ENCODE measurements at regions not wholly inside any gene's neighbourhood (a gene's known extent, or its start where the extent isn't known, plus 50 kb on each side); places are given as distances from the start of the nearest gene placed in this dataset.
"Not testable (repeated sequence)": the region's sequence is repeated elsewhere in the genome, so short reads cannot be mapped to it uniquely, and the experiment has no call there.

GRCh38 chr5:91243852-91244251, 139.3 kb downstream of the ARRDC3 start:
- no peak for DNase-seq (ENCODE audit: low read depth in 1 of 2, low spot score in 1 of 2)

DNA sequence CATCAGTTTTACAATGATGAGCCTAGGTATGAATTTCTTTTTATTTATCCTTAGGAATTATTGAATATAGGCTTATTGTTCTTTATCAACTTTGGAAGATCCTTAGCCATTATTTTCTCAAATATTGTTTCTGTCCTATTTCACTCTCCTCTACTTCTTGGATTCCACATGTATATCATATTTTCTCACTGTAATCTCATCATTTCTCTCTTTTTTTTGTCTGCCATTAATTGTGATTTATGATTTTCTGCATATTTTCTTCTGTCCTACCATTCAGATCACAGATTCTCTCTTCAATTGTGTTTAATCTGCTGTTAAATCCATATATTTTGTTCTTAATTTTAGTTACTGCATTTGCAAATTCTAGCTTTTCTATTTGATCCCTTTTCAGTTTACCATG, 139.8 kb downstream of the ARRDC3 start:
- no peak for DNase-seq (ENCODE audit: low read depth in 1 of 2, low spot score in 1 of 2)

- not testable (repeated sequence) for DNase-seq (ENCODE audit: low read depth in 1 of 2, low spot score in 1 of 2)
These were observed 141.7 kb downstream of the ARRDC3 start for GRCh38 chr5:91241460-91241859.

GRCh38 chr5:91240175-91240574, 142.9 kb downstream of the ARRDC3 start:
- DNase-seq (ENCODE audit: low read depth in 1 of 2, low spot score in 1 of 2): no peak

DNA sequence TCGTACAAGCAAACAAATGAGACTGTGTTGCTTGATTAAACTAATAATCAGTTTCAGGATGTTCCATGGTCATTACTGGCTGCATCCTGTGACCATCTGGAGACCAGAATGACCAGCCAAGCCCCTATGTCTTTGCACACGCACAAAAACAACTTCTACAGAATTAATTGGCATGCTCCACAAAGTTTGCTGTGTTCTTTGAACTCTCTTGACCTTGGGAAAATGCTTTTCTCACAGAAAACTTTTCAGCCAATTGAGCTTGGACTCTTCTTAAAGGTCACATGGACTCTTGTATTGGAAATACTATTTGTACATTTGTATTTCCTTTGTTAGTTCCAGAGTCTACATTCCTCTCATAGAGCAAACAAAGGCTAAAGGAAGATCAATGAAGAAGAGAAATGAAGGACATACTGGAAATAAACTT, 147.8 kb downstream of the ARRDC3 start:
- DNase-seq (ENCODE audit: low read depth in 1 of 2, low spot score in 1 of 2): no peak

DNA sequence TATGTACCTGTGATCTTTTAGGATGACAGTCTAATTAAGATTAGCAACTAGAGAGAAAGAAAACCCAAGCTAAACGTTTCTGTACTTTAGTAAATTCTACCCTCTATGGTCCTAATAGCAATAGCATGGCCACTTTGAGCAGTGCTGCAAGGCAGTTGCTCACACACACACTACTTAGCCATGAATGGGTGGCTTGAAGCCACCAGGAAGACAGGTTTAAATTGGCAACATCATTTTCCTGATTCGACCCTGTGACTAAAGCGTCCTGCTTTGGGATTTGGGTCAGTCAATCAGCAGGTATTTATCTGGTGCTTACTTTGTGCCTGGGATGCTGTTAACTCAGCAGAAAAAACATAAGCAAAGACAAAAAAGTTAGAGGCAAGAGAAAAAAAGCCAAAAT, 150.6 kb downstream of the ARRDC3 start:
- DNase-seq (ENCODE audit: low read depth in 1 of 2, low spot score in 1 of 2): no peak

DNA sequence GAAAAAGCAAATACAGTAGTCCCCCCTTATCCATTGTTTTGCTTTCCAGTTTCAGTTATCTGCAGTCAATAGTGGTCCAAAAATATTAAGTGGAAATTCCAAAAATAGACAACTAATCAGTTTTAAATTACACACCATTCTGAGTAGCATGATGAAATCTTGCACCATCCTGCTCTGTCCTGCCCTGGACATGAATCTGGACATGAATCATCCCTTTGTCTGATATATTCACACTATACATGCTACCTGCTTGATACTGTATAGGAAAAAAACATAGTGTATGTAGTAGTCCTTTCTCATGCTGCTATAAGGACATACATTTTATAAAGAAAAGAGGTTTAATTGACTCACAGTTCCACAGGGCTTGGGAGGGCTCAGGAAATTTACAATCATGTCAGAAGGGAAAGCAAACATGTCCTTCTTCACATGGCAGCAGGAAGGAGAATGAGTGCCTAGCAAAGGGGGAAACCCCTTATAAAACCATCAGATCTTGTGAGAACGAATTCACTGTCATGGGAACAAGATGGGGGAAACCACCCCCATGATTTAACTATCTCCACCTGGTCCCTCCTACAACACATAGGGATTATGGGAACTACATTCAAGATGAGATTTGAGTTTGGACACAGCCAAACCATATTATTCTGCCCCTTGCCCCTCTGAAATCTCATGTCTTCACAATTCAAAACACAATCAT, 153.9 kb downstream of the ARRDC3 start:
- DNase-seq (ENCODE audit: low read depth in 1 of 2, low spot score in 1 of 2): no peak

DNA sequence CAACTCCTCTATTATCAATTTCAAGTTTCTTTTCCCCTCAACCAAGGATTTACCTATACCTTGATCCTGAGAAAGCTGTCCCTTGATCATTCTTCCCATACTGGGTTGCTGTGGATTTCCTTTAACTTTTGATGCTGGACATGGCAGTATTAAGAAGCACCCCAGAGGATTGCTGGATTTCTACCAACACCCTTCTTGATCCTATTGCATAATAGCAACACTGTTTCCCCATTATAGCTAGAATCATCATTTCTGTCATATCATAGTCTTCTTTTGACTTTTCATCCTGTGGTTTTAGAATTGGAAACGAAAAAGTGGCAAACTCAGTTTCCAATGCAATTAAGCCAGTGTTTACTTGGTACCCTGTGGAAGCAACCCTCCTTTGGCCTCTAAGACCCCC, 154.9 kb downstream of the ARRDC3 start:
- DNase-seq (ENCODE audit: low read depth in 1 of 2, low spot score in 1 of 2): no peak

GRCh38 chr5:91225848-91226686, 157.1 kb downstream of the ARRDC3 start:
- peak; percentile 24 to 43 for DNase-seq (ENCODE audit: low read depth in 1 of 2, low spot score in 1 of 2)

GRCh38 chr5:91224969-91225368, 158.1 kb downstream of the ARRDC3 start:
- DNase-seq (ENCODE audit: low read depth in 1 of 2, low spot score in 1 of 2): no peak

GRCh38 chr5:91224456-91224855, 158.7 kb downstream of the ARRDC3 start:
- no peak for DNase-seq (ENCODE audit: low read depth in 1 of 2, low spot score in 1 of 2)

DNA sequence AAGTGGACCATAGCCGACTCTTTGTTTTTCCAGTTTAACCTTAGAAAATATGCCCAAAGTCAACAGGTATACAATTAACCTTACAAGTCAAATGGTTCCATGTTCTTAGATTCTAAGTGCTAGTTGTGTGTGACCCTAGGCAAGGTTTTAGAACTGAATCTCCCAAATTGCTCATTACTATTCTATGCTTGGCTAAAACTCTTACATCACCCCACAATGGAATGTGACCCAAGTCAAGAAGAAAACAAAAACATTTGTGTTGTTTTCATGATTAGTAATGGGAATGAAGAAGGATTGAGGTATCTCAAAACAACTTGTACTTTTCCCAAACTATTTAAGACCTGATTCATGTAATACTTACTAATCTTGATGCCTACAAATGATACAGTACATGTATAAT, 159.2 kb downstream of the ARRDC3 start:
- no peak for DNase-seq (ENCODE audit: low read depth in 1 of 2, low spot score in 1 of 2)

DNA sequence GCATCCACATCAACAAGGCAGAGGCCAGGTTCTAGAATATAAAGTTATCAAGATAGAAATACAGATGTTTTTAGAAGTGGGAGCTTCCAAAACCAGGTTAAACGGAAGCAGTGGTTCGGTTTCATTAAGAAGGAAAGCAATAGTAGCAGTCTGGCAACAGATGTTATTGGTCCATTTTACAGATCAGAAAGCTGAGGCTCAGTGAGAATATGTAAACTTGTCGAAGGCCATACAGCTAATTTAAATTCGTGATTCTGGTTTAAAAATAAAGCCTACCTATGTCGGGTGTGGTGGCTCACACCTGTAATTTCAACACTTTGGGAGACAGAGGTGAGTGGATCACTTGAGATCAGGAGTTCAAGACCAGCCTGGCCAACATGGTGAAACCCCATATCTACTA, 160.6 kb downstream of the ARRDC3 start:
- no peak for DNase-seq (ENCODE audit: low read depth in 1 of 2, low spot score in 1 of 2)

GRCh38 chr5:91221917-91222316, 161.2 kb downstream of the ARRDC3 start:
- no peak for DNase-seq (ENCODE audit: low read depth in 1 of 2, low spot score in 1 of 2)

DNA sequence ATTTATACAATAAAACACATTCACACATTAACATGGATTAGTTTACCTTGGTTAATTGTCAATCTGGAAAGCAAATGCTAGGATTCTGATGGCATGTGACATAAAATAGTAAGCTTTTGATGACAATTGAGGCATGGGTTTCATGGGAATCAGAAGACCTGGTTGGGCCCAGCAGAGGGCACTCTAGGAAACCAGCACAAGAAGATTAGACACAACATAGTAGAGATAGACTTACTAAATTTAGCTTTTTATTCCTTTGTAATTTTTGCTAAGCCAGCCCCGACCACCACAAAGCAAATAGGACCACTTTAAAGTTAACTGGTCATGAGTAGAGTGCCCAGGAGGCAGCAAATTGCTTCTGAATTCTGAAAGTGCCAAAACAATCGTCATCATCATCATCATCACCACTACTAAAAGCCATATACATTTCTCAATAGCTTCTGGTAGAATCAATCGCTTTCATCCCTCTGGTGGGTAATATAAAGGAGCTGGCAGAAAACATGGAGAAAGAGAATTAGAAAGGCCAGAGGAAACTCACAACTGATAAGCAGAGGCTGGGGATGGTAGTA, 163.2 kb downstream of the ARRDC3 start:
- DNase-seq (ENCODE audit: low read depth in 1 of 2, low spot score in 1 of 2): no peak

DNA sequence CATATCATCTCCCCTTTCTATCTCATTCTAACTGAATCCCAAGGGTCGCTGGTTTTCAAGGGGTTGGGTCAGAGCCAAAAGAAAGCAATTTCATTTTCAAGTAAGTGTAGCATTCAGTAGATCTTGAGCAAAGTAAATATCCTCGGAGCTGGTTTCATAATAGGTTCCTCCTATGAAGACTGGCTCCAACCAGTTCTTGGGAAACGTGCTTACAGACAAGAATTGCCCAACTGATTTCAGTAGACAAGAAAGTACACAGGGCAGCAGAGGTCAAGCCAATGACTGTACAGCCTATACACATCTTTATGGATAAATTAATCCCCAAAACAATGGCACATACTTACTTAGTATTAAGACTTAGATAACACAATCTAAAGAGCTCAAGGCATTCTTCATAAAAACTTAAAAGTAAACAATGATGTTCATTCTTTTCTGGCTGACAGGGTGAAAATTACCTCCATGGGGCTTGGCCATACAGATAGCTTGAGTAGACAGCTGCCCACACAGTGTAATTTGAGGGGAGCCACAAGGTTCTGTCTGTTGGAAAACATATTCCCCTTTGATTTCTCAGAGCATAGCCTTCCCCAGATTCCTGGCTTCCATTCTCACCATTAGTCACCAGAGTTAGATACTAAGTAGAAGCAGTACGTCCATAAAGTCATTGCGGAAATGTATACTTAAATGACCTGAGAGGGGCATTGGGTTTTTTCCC, 163.9 kb downstream of the ARRDC3 start:
- DNase-seq (ENCODE audit: low read depth in 1 of 2, low spot score in 1 of 2): no peak

DNA sequence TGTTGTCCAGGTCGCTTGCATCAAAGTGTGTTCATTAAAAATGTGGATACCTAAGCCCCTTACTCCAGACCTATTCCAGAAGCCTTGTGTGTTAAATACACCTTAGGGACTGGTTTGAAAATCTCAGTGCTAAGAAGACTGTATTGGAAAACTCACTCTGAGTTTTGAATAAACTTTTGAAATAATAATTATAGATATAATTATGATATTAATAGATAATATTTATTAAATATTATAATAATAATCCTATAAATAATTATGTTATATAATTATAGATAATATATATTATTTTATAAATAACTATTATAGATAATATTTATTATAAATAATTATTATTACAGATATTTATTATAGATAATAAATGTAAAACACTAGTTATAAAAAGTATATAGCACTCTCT, 165.3 kb downstream of the ARRDC3 start:
- DNase-seq (ENCODE audit: low read depth in 1 of 2, low spot score in 1 of 2): no peak

GRCh38 chr5:91214571-91214970, 168.5 kb downstream of the ARRDC3 start:
- DNase-seq (ENCODE audit: low read depth in 1 of 2, low spot score in 1 of 2): no peak

Measured in activated CD4-positive, alpha-beta T cell treated with anti-CD3 and anti-CD28 coated beads, Interleukin-2, amount 50 U/mL, for 24 hours (primary cell).